GM12874 (cell line): ENCODE measurements at regions not wholly inside any gene's neighbourhood (a gene's known extent, or its start where the extent isn't known, plus 50 kb on each side); places are given as distances from the start of the nearest gene placed in this dataset.

Experiments
- TF ChIP-seq, protein P1 (sequence below): IDR thresholded peaks from 2 replicates; pipeline ENCODE4 v1.5.1; 2011; ENCODE audit warnings: low read depth, mild to moderate bottlenecking, control low read depth, low read length, moderate library complexity; ENCODE audit not compliant: insufficient read depth

DNA sequence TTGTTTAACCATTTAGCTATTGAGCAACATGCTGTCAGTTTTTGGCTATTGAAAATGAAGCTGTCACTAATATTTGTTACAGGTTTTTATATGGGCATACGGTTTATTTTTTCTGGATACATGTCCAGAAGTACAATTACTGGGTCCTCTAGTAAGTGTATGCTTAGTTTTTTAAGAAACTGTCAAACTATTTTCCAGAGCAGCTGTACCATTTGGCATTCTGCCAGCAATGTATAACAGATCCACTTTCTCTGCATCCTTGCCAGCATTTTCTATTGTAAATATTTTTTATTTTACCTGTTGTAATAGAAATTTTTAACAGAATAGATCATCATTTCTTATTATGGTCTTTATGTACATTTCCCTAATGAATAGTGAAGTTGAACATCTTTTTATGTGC lies 658.8 kb downstream of the EDEM1 start:
- TF ChIP-seq, protein P1, sequence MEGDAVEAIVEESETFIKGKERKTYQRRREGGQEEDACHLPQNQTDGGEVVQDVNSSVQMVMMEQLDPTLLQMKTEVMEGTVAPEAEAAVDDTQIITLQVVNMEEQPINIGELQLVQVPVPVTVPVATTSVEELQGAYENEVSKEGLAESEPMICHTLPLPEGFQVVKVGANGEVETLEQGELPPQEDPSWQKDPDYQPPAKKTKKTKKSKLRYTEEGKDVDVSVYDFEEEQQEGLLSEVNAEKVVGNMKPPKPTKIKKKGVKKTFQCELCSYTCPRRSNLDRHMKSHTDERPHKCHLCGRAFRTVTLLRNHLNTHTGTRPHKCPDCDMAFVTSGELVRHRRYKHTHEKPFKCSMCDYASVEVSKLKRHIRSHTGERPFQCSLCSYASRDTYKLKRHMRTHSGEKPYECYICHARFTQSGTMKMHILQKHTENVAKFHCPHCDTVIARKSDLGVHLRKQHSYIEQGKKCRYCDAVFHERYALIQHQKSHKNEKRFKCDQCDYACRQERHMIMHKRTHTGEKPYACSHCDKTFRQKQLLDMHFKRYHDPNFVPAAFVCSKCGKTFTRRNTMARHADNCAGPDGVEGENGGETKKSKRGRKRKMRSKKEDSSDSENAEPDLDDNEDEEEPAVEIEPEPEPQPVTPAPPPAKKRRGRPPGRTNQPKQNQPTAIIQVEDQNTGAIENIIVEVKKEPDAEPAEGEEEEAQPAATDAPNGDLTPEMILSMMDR: no peak

DNA sequence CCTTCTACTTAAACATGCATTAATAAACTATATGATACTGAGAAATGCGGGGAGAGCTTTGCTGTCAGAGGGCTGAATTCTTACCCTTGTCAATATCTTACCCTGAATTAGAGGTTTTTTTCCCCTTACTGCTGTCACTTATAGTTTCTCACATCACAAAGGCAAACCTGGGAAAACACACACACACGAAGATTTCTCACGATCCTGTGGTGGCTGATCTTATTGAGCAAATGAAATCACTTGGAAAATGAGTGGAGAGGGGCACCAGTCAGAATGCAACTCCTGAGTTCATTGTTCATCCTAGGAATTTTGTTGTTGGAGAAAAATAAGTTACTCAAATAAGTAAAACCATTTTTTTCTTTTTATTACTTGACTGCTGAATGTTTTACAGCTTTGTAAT lies 673.6 kb downstream of the EDEM1 start:
- TF ChIP-seq, protein P1: no peak

DNA sequence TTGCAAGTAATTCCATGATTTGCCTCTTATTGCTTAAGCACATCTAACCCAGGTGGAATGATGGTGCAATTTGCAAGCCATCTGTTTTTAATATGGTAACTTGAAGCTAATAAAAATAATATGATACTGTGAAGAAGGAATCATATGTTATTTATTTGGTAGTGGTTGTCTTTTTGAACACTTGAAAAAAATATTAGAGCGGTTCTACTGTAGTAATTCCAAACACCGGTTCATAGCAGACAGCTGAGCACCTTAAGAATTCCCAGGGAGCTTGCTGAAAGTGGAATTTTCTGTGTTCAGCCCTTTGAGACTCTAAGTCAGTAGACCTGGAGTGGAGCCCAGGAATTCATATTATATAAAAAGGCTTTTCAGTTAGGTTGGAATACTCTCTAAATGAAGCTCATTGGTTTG lies 687.4 kb downstream of the EDEM1 start:
- TF ChIP-seq, protein P1: no peak

DNA sequence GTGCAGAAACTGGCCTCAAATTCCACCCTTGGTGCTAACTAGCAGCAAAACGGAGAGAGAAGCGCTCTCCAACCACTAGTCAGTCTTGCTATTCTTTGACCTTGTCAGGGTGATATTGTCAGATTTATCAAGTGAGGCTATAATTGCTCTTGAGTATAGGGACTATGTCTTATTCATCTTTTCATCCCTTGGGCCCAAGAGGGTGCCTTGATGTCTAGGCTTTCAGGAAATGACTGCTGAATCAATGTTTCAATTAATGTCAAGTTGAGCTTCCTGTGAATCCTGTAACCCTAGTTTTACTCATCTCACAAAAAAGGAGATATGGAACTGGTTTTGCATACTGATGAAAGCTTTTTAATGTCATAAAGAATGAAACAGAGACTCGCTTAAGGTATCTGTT lies 701.3 kb downstream of the EDEM1 start:
- TF ChIP-seq, protein P1: no peak

DNA sequence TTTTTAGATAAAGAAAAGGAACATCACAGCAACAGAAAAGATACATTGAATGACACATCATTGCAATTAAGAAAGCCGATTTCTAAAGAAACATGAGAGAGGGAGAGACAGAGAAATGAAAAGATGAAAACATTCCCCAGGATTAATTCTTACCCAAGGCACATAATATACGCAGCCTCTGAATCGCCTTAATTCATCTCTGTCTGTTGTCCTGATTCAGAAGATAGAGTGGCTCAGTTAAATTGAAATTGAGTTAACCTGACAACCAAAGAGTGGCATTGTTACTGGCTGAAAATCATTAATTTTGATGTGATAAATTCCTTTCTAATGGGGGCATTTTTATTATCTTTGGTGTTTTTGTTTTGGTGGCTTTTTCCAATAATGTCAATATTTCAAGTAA lies 701.9 kb downstream of the EDEM1 start:
- TF ChIP-seq, protein P1: no peak

DNA sequence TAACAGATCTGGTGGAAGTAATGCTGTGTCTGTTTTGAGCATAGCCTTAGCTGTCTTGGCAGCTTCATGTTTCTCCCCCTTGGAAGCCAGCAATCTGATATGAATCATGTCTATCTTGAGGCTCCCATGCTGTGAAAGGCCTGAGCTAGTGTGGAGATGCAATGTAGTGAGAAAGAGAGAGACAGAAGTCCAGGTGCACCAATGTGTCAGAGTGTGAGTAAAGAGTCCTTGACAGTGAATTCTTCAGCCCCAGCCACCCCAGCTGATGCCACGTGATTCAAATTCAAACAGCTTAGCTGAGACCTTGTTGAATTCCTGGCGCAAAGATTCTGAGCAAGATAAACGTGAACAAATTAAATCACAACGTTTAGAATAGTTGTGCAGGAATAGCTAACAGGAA lies 704.2 kb downstream of the EDEM1 start:
- TF ChIP-seq, protein P1: no peak

DNA sequence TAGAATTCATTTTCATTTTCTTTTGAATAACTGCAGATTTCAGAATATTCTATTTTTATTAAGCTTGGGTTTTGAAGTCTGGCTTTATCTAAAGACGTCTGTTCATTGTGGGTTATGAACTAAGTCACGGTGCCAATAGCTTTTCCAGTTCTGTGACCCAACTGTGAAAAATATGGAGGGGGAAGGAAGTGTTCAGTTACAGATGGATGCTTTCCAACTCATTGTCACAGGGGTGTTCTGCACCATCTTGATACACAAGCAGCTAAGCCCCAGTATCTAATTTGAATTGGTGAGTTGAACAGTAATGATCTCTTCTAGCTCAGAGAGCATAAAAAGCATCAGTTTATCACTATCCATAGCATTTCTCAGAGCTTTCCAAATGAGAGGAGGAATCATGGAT lies 710.6 kb downstream of the EDEM1 start:
- TF ChIP-seq, protein P1: no peak
